A673 (cell line): ENCODE measurements at regions not wholly inside any gene's neighbourhood (a gene's known extent, or its start where the extent isn't known, plus 50 kb on each side); places are given as distances from the start of the nearest gene placed in this dataset.

Source experiments
- EZH2 ChIP-seq: fragments of 200-600 bp; sonication (generic); IDR thresholded peaks from 2 replicates; pipeline ENCODE4 v1.6.1; 2017; ENCODE audit warnings: borderline replicate concordance, low read depth, mild to moderate bottlenecking, mixed read lengths, antibody characterized with exemption, low read length; ENCODE audit not compliant: poor library complexity, severe bottlenecking
- TF ChIP-seq, protein P1 (sequence below): fragments of 300-800, 200-600 bp; sonication (generic); conservative IDR thresholded peaks from 2 replicates; pipeline ENCODE4 v1.5.1; 2017; ENCODE audit warnings: low read depth, mild to moderate bottlenecking, antibody characterized with exemption, low read length, moderate library complexity, mixed read lengths

GRCh38 chr12:81015510-81015909 is 62.4 kb upstream of the ACSS3 start:
- TF ChIP-seq, protein P1, sequence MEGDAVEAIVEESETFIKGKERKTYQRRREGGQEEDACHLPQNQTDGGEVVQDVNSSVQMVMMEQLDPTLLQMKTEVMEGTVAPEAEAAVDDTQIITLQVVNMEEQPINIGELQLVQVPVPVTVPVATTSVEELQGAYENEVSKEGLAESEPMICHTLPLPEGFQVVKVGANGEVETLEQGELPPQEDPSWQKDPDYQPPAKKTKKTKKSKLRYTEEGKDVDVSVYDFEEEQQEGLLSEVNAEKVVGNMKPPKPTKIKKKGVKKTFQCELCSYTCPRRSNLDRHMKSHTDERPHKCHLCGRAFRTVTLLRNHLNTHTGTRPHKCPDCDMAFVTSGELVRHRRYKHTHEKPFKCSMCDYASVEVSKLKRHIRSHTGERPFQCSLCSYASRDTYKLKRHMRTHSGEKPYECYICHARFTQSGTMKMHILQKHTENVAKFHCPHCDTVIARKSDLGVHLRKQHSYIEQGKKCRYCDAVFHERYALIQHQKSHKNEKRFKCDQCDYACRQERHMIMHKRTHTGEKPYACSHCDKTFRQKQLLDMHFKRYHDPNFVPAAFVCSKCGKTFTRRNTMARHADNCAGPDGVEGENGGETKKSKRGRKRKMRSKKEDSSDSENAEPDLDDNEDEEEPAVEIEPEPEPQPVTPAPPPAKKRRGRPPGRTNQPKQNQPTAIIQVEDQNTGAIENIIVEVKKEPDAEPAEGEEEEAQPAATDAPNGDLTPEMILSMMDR = no peak
- TF ChIP-seq EZH2 = no peak
